LHCN-M2 (cell line): ENCODE measurements at regions not wholly inside any gene's neighbourhood (a gene's known extent, or its start where the extent isn't known, plus 50 kb on each side); places are given as distances from the start of the nearest gene placed in this dataset.
"Not testable (repeated sequence)": the region's sequence is repeated elsewhere in the genome, so short reads cannot be mapped to it uniquely, and the experiment has no call there.

Experiments used
- DNase-seq: peaks from one replicate; pipeline ENCODE4 v3.0.0-alpha.2; 2012; ENCODE audit warnings: low read depth

DNA sequence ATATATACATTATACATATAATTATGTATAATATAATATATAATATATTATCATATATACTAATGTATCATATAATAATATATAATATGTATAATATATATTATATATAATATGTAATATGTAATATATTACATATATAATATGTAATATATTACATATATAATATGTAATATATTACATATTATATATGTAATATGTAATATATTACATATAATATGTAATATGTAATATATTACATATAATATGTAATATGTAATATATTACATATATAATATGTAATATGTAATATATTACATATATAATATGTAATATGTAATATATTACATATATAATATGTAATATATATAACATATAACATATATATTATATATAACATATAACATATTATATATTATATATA is 1020.9 kb downstream of the KCNMA1 start:
- DNase-seq = not testable (repeated sequence)

GRCh38 chr10:76615049-76615448 is 1022.6 kb downstream of the KCNMA1 start:
- DNase-seq = no peak
